DND-41 (cell line): ENCODE measurements at regions not wholly inside any gene's neighbourhood (a gene's known extent, or its start where the extent isn't known, plus 50 kb on each side); places are given as distances from the start of the nearest gene placed in this dataset.
"Not testable (repeated sequence)": the region's sequence is repeated elsewhere in the genome, so short reads cannot be mapped to it uniquely, and the experiment has no call there.

Experiments
- ATAC-seq: fragments of 200-7000 bp; cut with Tn5 transposase; 3 replicates; pipeline ENCODE4 v1.9.1; 2021; ENCODE audit warnings: low read depth; ENCODE audit not compliant: insufficient read depth
- DNase-seq: peaks from one replicate; pipeline ENCODE4 v3.0.0-alpha.2; 2020
- H2AFZ ChIP-seq: 2 replicates; pipeline ENCODE4 v1.6.0; 2012; ENCODE audit warnings: low read depth, low read length
- H3K27ac ChIP-seq: 2 replicates; pipeline ENCODE4 v1.5.1; 2012; ENCODE audit warnings: low read length, inconsistent platforms
- H3K27me3 ChIP-seq: fragments of 200-600 bp; sonication (generic); 2 replicates; pipeline ENCODE4 v1.6.0; 2012; ENCODE audit warnings: low read length, mild to moderate bottlenecking, inconsistent platforms; ENCODE audit not compliant: insufficient read depth, poor library complexity
- H3K36me3 ChIP-seq: 2 replicates; pipeline ENCODE4 v1.5.1; 2012; ENCODE audit warnings: low read length, inconsistent platforms; ENCODE audit not compliant: insufficient read depth
- H3K4me1 ChIP-seq: 2 replicates; pipeline ENCODE4 v1.5.1; 2012; ENCODE audit warnings: mild to moderate bottlenecking, low read length; ENCODE audit not compliant: insufficient read depth
- H3K4me2 ChIP-seq: 2 replicates; pipeline ENCODE4 v1.6.0; 2012; ENCODE audit warnings: mild to moderate bottlenecking, moderate library complexity, low read length, inconsistent platforms; ENCODE audit not compliant: insufficient read depth
- H3K4me3 ChIP-seq, 2 experiments: fragments of 200-600 bp in 1 of 2; shearing (Covaris generic) in 1 of 2; 2 replicates each; pipeline ENCODE4 v1.5.1; 2012 to 2016; ENCODE audit warnings: inconsistent platforms in 2 of 2, low read length in 2 of 2, mild to moderate bottlenecking in 2 of 2, low read depth in 1 of 2, moderate library complexity in 1 of 2
- H3K79me2 ChIP-seq: 2 replicates; pipeline ENCODE4 v1.6.0; 2012; ENCODE audit warnings: low read length, inconsistent platforms; ENCODE audit not compliant: insufficient read depth
- H3K9ac ChIP-seq: 2 replicates; pipeline ENCODE4 v1.6.0; 2012; ENCODE audit warnings: low read depth, mild to moderate bottlenecking, inconsistent platforms, low read length, moderate library complexity
- H3K9me3 ChIP-seq: 2 replicates; pipeline ENCODE4 v1.5.1; 2012; ENCODE audit warnings: low read length, moderate library complexity, mild to moderate bottlenecking, inconsistent platforms; ENCODE audit not compliant: insufficient read depth, severe bottlenecking
- H4K20me1 ChIP-seq: 2 replicates; pipeline ENCODE4 v1.6.0; 2012; ENCODE audit warnings: low read length; ENCODE audit not compliant: insufficient read depth
- CTCF ChIP-seq: IDR thresholded peaks from 2 replicates; pipeline ENCODE4 v1.5.1; 2012; ENCODE audit warnings: borderline replicate concordance, low read length, moderate library complexity, mild to moderate bottlenecking; ENCODE audit not compliant: poor library complexity, severe bottlenecking; ENCODE audit errors: extremely low read depth
- EZH2 ChIP-seq: IDR thresholded peaks from 3 replicates; pipeline ENCODE4 v1.6.1; 2012; ENCODE audit warnings: borderline replicate concordance, low read depth, mild to moderate bottlenecking, moderate library complexity, low read length, inconsistent platforms; ENCODE audit not compliant: severe bottlenecking

GRCh38 chr4:184280591-184281071, 63.0 kb upstream of the ENPP6 start:
- H3K36me3 ChIP-seq: no peaks in the 10 kb centered on the region
- no peaks in the 10 kb centered on the region for H3K4me1 ChIP-seq
- H3K27me3 ChIP-seq: no peaks in the 10 kb centered on the region
- no peak overlapping the region for H3K9ac ChIP-seq
- no peaks in the 10 kb centered on the region for H3K79me2 ChIP-seq
- ATAC-seq: no peak
- no peaks in the 10 kb centered on the region for H4K20me1 ChIP-seq
- no peak overlapping the region for H3K4me3 ChIP-seq
- no peak for DNase-seq
- no peak for TF ChIP-seq EZH2
- TF ChIP-seq CTCF: no peak
- no peak overlapping the region for H3K4me2 ChIP-seq
- H3K9me3 ChIP-seq: no peaks in the 10 kb centered on the region
- no peak overlapping the region for H2AFZ ChIP-seq
- H3K27ac ChIP-seq: no peak overlapping the region

GRCh38 chr4:184280137-184280536, 62.5 kb upstream of the ENPP6 start:
- Histone ChIP-seq H3K4me2 (no peak overlapping the region), H3K36me3 (no peaks in the 10 kb centered on the region), H3K79me2 (no peaks in the 10 kb centered on the region), H3K9ac (no peak overlapping the region), H3K9me3 (no peaks in the 10 kb centered on the region), H3K27me3 (no peaks in the 10 kb centered on the region), H3K4me1 (no peaks in the 10 kb centered on the region), H2AFZ (no peak overlapping the region), H4K20me1 (no peaks in the 10 kb centered on the region), H3K27ac (no peak overlapping the region), H3K4me3 (no peak overlapping the region)
- TF ChIP-seq CTCF (no peak), EZH2 (no peak)
- DNase-seq (no peak), ATAC-seq (no peak)

GRCh38 chr4:184279496-184280061, 61.9 kb upstream of the ENPP6 start:
- no peak for ATAC-seq
- DNase-seq: no peak
- Histone ChIP-seq H3K9ac (no peak overlapping the region), H3K4me1 (no peaks in the 10 kb centered on the region), H3K4me2 (no peak overlapping the region), H3K79me2 (no peaks in the 10 kb centered on the region), H3K9me3 (no peaks in the 10 kb centered on the region), H2AFZ (no peak overlapping the region), H3K4me3 (no peak overlapping the region), H3K27me3 (no peaks in the 10 kb centered on the region), H4K20me1 (no peaks in the 10 kb centered on the region), H3K36me3 (no peaks in the 10 kb centered on the region), H3K27ac (no peak overlapping the region)
- TF ChIP-seq CTCF: no peak
- no peak for TF ChIP-seq EZH2

GRCh38 chr4:184277769-184278168, 60.1 kb upstream of the ENPP6 start:
- H3K27me3 ChIP-seq, H2AFZ ChIP-seq, H3K4me1 ChIP-seq, H3K4me2 ChIP-seq, H3K9me3 ChIP-seq, H3K4me3 ChIP-seq, H3K79me2 ChIP-seq, DNase-seq, H3K27ac ChIP-seq, H3K36me3 ChIP-seq, H4K20me1 ChIP-seq, H3K9ac ChIP-seq, ATAC-seq: not testable (repeated sequence)

GRCh38 chr4:184277010-184277409, 59.3 kb upstream of the ENPP6 start:
- not testable (repeated sequence) for DNase-seq, H3K9ac ChIP-seq, H4K20me1 ChIP-seq, H3K4me1 ChIP-seq, H2AFZ ChIP-seq, H3K36me3 ChIP-seq, H3K9me3 ChIP-seq, H3K4me2 ChIP-seq, H3K27me3 ChIP-seq, H3K27ac ChIP-seq, H3K4me3 ChIP-seq, ATAC-seq, H3K79me2 ChIP-seq

GRCh38 chr4:184276346-184276745, 58.7 kb upstream of the ENPP6 start:
- H3K27ac ChIP-seq, DNase-seq, H3K9ac ChIP-seq, H3K4me1 ChIP-seq, H3K9me3 ChIP-seq, H3K4me3 ChIP-seq, H3K79me2 ChIP-seq, H3K36me3 ChIP-seq, H4K20me1 ChIP-seq, ATAC-seq, H2AFZ ChIP-seq, H3K4me2 ChIP-seq, H3K27me3 ChIP-seq: not testable (repeated sequence)
